Erythroblast (primary cell): ENCODE measurements at regions not wholly inside any gene's neighbourhood (a gene's known extent, or its start where the extent isn't known, plus 50 kb on each side); places are given as distances from the start of the nearest gene placed in this dataset.

Source experiments
- DNase-seq, 2 experiments: peaks; one replicate each; lab custom pipeline; 2025; lab: John Stamatoyannopoulos, UW
- GATA1 ChIP-seq: IDR thresholded peaks from 2 replicates; pipeline ENCODE4 v1.6.1; 2011; ENCODE audit warnings: low read depth, mild to moderate bottlenecking, control low read depth, low read length, moderate library complexity
- POLR2A ChIP-seq: IDR thresholded peaks from 2 replicates; pipeline ENCODE4 v1.6.1; 2011; ENCODE audit warnings: mild to moderate bottlenecking, low read length

DNA sequence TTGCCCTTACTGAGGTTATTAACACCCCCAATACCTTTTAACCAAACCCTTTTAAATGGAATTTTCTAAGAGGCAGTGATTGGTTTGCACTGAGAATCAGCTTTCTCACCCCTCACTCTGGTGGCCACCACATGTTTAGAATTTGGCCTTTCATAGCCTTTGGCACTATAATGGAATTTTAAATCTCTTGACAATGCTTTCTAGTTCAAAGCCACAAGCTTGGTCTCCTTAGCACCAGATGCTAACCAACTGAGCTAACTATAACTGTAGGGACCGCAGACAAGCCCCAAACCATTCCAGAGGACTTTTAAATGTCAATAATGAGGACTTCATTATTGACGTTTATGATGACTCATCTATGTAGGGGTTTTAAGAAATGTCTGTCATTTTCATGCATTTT, 238.7 kb upstream of the SNX7 start:
- TF ChIP-seq GATA1 (no peak), POLR2A (no peak)

DNA sequence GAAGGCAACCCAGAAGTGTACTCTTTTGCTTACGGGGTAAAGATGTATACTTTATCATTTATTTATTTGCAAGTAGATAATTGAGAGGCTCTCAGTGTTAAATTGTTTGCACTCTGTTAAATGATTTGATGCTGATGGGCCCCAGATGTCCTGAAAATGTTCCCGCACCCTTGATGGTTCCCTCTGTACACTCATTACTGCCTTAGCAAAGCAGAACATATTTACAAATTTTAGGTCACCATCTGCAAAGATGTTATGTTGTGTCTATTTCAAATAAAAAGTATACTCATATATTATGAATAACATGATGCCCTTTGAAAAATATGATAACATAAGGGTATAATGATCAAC, 240.5 kb upstream of the SNX7 start:
- no peak for DNase-seq
- TF ChIP-seq POLR2A (no peak), GATA1 (no peak)

More for the DNA sequence above, 238.7 kb upstream of the SNX7 start:
- no peak for DNase-seq

DNA sequence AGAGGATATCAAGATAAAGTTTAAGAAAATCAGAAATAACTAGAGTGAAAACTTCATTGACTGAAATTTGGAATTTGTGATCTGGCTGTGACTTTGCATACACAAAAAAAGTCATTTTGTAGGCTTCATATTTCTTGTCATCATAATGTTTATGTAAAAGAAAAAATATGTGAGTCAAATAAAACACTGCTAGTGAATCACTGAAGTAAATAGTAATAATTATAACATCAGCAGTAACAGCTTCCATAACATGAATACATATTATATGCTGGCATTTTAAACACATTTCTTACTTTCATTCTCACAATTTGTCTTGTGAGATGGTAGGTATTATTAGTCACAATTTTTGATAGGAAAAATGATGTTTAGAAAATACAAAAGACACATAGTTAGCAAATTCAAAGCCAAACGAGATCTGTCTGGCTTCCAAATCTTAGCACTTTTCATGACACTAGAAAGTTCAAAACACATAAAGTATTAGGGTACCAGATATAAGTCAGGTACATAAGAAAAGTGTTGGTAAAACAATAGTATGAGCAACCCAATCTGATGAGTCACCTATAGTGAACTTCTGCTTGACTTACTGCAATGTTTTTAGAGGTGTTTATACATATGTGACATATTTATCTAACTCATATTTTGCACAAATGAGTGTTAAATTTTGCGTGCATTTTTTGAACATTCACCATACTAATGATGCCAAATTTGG, 241.0 kb upstream of the SNX7 start:
- no peak for TF ChIP-seq GATA1
- TF ChIP-seq POLR2A: no peak
- no peak for DNase-seq

DNA sequence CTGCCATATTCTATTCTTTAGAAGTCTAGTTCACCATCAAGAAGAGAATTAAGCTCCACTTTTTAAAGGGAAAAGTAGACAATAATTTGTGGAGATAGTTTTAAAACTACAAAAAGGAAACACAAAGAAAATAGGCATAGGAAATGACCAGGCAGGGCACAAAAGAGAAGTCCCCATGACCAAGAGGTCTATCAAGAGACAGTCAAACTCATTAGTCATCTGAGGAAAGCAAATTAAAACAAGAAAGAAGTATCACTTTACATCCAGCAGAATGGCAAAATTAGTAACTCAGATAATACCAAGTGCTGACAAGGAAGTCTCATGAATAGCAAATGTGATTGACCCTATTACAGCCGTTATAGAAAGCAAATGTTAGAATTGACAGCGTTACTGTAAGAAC, 243.7 kb upstream of the SNX7 start:
- TF ChIP-seq GATA1 (no peak), POLR2A (no peak)
- DNase-seq: no peak

DNA sequence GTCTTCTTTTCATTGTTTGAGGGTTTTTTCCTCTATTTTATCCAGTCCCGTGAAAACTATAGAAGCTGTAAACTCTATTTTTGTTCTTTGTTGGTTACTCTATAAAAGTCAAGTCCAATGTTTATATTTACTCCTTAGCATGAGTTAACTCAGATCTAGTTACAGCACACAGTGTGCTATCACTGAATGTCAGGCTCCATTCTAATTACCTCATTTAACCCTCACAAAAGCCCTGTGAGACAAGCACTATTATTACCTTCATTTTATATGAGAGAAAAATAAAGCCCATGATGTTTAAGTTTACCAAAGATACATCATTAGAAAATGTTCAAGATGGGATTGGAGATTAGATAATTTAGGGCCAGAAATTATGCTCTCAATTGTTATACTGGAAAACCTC, 251.4 kb upstream of the SNX7 start:
- no peak for TF ChIP-seq POLR2A
- TF ChIP-seq GATA1: no peak
- DNase-seq: no peak

DNA sequence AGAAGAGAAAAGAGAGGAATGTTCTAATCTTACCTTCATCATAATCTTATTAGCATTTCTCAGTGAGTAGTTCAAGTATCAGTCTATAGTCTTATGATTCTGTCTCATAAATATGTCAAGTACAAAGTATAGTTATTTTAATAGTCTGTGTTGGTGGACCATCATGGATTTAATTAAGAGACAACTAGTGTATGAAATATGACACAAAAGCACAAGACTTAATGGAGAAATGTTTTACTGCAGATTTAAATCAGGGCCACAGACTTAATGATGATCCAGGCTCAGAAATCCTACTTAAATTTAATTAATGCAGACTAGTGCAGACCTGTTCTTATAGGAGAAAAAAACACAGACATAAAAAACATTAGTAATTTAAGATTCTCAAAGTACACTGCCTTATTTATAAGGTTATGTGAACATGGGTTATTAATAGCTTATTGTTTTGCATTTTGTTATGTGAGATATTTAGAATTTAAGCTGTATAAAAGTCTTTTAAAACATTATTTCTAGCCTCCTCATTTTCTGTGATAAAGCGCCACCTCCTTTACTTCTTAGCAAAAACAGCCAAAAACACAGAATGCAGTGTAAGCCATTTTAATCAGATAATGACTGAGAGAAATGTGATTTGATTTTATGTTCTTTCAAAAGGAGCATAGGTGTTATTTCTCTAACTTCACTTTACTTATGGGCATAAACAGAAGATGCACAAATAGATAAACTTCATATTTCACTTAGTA, 255.0 kb upstream of the SNX7 start:
- no peak for DNase-seq
- TF ChIP-seq POLR2A (no peak), GATA1 (no peak)

DNA sequence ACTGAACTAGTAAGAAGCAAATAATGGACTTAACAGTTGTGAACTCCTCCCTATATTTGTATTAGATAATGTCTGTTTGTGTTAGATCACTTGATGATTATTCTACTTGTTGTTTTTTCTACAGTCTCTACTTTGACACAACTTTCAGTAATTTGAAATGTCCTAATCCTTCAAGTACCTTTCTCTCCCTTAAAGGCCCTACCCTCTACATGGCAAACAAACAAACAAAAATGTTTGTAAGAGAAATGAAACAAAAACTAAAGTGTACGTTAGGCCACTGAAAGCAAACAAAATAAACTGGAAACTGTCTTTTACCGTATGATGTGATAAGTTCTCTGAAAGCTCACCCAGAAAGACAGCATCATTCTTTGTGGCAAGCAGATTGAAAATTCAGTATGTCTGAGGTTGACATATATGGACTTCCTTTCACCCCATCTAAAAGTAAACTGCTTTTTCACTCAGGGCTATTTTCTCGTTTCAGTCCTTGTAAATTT, 255.9 kb upstream of the SNX7 start:
- DNase-seq: no peak
- TF ChIP-seq GATA1: no peak
- TF ChIP-seq POLR2A: no peak

DNA sequence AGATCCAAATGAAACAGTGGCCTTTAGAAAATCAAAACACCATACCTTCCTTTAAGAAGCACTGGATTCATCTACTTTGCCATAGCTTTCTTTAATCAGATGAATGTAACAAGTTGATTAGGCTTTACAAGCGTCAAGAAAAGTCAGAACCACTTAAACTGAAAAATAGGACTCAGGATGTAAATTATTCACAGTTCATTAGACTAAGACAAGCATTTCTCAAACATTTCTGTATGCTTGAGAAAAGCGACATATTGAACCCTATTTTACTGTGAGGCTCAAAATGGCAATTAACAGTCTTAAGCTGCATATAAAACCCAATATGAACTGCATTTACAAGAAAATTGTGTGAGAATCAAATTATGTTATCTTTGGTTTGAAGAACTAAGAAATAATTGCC, 256.7 kb upstream of the SNX7 start:
- TF ChIP-seq GATA1 (no peak), POLR2A (no peak)
- no peak for DNase-seq

DNA sequence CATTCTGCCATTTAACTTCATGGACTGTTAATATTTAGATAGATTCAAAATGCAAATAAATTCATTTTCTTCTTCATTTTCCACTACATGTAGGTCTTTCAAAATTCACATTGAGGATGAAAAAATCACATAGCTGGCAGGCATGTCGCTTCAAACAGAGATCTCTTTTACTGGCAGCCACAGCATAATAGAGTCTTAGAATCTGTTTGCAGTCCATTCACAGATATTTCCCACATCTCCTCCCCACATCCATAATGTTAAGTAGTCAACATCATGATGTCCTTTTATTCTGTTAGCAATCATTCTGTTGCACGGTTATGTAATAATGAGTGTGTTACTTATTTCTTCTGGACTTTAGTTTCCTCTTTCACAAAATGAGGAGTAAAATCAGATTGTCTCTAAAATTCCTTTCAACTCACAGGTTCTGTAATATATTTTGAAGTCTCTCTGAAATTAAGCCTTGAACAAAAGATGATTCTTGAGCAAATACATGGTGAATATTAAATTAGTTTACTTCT, 257.5 kb upstream of the SNX7 start:
- TF ChIP-seq GATA1: no peak
- TF ChIP-seq POLR2A: no peak
- no peak for DNase-seq

DNA sequence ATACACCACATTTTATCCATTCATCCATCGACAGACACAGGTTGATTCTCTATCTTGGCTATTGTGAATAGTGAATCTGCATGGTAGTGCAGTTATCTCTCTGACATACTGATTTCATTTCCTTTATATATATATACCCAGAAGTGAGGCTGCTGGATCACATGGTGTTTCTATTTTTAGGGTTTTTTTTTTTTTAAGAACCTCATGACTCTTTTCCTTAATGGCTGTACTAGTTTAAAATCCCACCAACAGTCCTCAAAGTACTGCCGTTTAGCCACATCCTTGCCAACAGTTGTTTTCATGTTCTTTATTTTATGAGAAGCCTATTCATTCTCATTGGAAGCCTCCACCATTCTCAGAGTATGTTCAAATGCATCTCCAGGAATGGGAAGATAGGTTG, 258.7 kb upstream of the SNX7 start:
- no peak for TF ChIP-seq POLR2A
- no peak for TF ChIP-seq GATA1
- no peak for DNase-seq

DNA sequence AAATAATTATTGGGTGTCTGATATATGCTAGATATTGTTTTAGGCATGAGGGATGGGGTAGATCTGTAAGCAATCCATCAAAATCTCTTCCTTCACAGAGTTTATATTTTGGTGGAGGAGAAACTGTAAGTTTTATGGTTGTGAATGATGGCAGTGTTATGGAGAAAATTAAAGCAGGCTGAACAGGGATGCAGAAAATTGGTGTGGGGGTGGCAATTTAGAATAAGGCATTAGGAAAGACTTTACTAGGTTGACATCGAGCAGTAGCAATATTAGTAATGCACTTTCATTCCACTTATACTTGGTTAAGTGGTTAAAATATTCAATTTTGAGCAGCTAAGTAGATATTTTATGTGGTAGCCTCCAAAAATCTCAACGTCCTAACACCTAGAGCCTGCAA, 261.1 kb upstream of the SNX7 start:
- TF ChIP-seq POLR2A: no peak
- TF ChIP-seq GATA1: no peak
- DNase-seq: no peak

DNA sequence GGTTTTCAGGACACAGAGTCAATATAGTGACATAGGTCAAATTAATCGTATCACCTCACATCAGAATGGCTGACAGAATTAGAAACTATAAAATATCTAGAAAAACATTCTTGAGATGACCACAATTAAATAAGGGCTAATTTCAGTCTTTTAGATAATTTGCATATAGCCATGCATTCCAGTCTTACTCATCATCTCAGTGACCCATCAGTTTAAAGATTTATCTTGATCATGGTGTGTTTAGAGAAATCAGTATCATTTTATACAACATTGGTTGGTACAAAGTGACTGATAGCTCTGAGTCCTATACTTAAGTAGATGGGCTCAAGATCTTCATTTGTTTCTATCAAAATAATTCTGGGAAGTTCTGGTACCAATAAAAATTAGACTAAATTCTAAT, 262.3 kb upstream of the SNX7 start:
- TF ChIP-seq POLR2A (no peak), GATA1 (no peak)
- no peak for DNase-seq

DNA sequence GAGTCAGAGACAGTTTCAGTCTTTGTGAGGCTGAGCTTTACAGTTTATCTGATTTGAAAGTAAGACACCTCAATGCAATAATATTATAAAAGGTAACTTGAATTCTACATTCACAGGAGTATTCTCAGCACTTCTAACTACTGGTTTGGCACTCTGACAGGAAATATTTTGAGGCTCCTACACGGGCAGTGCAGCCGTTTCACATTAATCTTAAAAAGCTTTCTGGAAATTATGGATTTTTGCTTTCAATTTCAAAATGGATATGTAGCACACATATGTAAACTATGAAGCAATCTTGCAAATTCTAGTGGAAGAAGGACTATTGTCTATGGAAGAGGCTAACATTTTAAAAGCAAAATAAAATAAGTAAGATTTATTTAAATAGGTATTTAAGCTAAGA, 262.9 kb upstream of the SNX7 start:
- no peak for DNase-seq

DNA sequence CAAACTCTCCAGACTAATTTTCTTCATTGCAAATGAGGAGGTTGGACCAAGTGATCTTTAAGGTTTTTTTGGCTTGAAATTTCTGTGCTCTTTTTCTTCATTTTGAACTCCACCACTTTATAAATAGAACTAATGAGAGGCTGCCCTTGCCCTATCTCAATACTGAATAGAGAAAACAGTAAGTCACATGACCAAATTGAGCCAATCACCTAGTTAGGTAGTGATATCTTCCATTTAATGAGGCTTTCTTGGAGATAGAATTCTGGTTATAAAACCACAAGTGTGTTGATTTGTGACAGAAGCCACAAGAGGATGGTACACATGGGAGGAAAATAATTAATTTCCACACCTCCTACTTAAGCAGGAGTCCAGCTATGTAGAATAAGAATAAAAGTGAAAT, 263.4 kb upstream of the SNX7 start:
- no peak for TF ChIP-seq GATA1
- no peak for DNase-seq

More for the DNA sequence above, 262.9 kb upstream of the SNX7 start:
- no peak for TF ChIP-seq POLR2A
- no peak for TF ChIP-seq GATA1
